Neural progenitor cell (in vitro differentiated cells): ENCODE measurements at regions not wholly inside any gene's neighbourhood (a gene's known extent, or its start where the extent isn't known, plus 50 kb on each side); places are given as distances from the start of the nearest gene placed in this dataset.

Source experiments
- DNase-seq: peaks from one replicate; pipeline ENCODE4 v3.0.0-alpha.2; 2016; ENCODE audit warnings: low spot score
- H2AFZ ChIP-seq: fragments of 200-600 bp; sonication (generic); replicated peaks from 2 replicates; pipeline ENCODE4 v1.6.1; 2016; ENCODE audit warnings: antibody characterized with exemption
- H3F3A ChIP-seq: fragments of 200-600 bp; sonication (generic); 2 replicates; pipeline ENCODE4 v1.6.1; 2016; ENCODE audit warnings: antibody characterized with exemption, low read depth
- H3K27ac ChIP-seq: fragments of 200-600 bp; sonication (generic); 2 replicates; pipeline ENCODE4 v1.5.1; 2016; ENCODE audit warnings: mild to moderate bottlenecking
- H3K27me3 ChIP-seq: fragments of 200-600 bp; sonication (generic); 2 replicates; pipeline ENCODE4 v1.6.1; 2016; ENCODE audit warnings: mild to moderate bottlenecking, moderate library complexity
- H3K36me3 ChIP-seq: fragments of 200-600 bp; sonication (generic); 2 replicates; pipeline ENCODE4 v1.5.1; 2016
- H3K4me1 ChIP-seq: fragments of 200-600 bp; sonication (generic); 2 replicates; pipeline ENCODE4 v1.6.1; 2016; ENCODE audit warnings: mixed run types
- H3K4me2 ChIP-seq: fragments of 200-600 bp; sonication (generic); 2 replicates; pipeline ENCODE4 v1.6.1; 2016
- H3K4me3 ChIP-seq: fragments of 200-600 bp; sonication (generic); 2 replicates; pipeline ENCODE4 v1.5.1; 2016
- H3K79me2 ChIP-seq: fragments of 200-600 bp; sonication (generic); 2 replicates; pipeline ENCODE4 v1.6.1; 2016; ENCODE audit warnings: low read depth
- H3K9ac ChIP-seq: fragments of 200-600 bp; sonication (generic); 2 replicates; pipeline ENCODE4 v1.6.1; 2016
- H3K9me3 ChIP-seq: fragments of 200-600 bp; sonication (generic); 2 replicates; pipeline ENCODE4 v1.5.1; 2016; ENCODE audit warnings: low read depth
- H4K20me1 ChIP-seq: fragments of 200-600 bp; sonication (generic); 2 replicates; pipeline ENCODE4 v1.6.1; 2016; ENCODE audit warnings: low read depth
- H3K27ac Mint-ChIP-seq: 3 replicates; pipeline ENCODE4 v1.8.0; 2021; ENCODE audit warnings: mixed read lengths
- H3K27me3 Mint-ChIP-seq: 2 replicates; pipeline ENCODE4 v1.8.0; 2022; ENCODE audit warnings: low read depth, mild to moderate bottlenecking, inconsistent platforms, moderate library complexity, mixed read lengths; ENCODE audit not compliant: insufficient read depth
- H3K36me3 Mint-ChIP-seq: 3 replicates; pipeline ENCODE4 v1.8.0; 2021; ENCODE audit warnings: mixed read lengths
- H3K4me1 Mint-ChIP-seq: 3 replicates; pipeline ENCODE4 v1.8.0; 2021; ENCODE audit warnings: mixed read lengths
- H3K4me3 Mint-ChIP-seq: 3 replicates; pipeline ENCODE4 v1.8.0; 2021; ENCODE audit warnings: mild to moderate bottlenecking, moderate library complexity, mixed read lengths
- H3K9me3 Mint-ChIP-seq: 3 replicates; pipeline ENCODE4 v1.8.0; 2020; ENCODE audit warnings: mixed read lengths
- EZH2 ChIP-seq: fragments of 200-600 bp; sonication (generic); IDR thresholded peaks from 2 replicates; pipeline ENCODE4 v1.6.1; 2017; ENCODE audit warnings: antibody characterized with exemption, mild to moderate bottlenecking, moderate library complexity
- EZH2phosphoT487 ChIP-seq: fragments of 200-600 bp; sonication (generic); IDR thresholded peaks from 2 replicates; pipeline ENCODE4 v1.6.1; 2017; ENCODE audit warnings: antibody characterized with exemption
- TF ChIP-seq, protein P1 (sequence below): fragments of 200-600 bp; sonication (generic); IDR thresholded peaks from 2 replicates; pipeline ENCODE4 v1.5.1; 2017; ENCODE audit warnings: antibody characterized with exemption, mild to moderate bottlenecking

DNA sequence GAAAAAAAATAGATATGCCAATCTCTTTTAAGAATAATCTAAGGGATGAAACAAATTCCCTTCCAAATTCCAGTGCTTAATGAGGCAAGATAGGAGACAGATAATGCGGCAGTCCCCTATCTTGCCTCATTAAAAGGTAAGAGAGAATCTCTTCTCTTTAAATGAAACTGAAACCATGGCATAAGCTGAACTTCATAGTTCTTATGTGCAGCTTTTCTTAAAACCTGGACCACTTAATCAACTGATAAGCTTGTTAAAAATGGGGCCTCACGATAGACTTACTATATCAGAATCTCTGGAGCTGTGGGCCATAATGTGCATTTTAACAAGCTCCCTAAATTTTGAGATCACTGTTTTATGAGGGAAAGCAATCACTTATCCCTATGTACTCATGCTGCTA lies 79.2 kb downstream of the NIBAN1 start:
- Mint-ChIP-seq H3K36me3 (no peaks in the 10 kb centered on the region), H3K4me3 (no peak overlapping the region), H3K27me3 (peaks cover 2% of the 10 kb centered on the region), H3K9me3 (no peaks in the 10 kb centered on the region), H3K4me1 (peaks cover 6% of the 10 kb centered on the region), H3K27ac (no peak overlapping the region)
- no peaks in the 10 kb centered on the region for H3K79me2 ChIP-seq
- no peak for DNase-seq
- no peaks in the 10 kb centered on the region for H3K36me3 ChIP-seq
- no peak overlapping the region for H3K4me2 ChIP-seq
- TF ChIP-seq EZH2 (no peak), EZH2phosphoT487 (no peak)
- TF ChIP-seq, protein P1, sequence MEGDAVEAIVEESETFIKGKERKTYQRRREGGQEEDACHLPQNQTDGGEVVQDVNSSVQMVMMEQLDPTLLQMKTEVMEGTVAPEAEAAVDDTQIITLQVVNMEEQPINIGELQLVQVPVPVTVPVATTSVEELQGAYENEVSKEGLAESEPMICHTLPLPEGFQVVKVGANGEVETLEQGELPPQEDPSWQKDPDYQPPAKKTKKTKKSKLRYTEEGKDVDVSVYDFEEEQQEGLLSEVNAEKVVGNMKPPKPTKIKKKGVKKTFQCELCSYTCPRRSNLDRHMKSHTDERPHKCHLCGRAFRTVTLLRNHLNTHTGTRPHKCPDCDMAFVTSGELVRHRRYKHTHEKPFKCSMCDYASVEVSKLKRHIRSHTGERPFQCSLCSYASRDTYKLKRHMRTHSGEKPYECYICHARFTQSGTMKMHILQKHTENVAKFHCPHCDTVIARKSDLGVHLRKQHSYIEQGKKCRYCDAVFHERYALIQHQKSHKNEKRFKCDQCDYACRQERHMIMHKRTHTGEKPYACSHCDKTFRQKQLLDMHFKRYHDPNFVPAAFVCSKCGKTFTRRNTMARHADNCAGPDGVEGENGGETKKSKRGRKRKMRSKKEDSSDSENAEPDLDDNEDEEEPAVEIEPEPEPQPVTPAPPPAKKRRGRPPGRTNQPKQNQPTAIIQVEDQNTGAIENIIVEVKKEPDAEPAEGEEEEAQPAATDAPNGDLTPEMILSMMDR, result no peak
- H3K27me3 ChIP-seq, result no peaks in the 10 kb centered on the region
- no peak overlapping the region for H3K4me3 ChIP-seq
- H3K9ac ChIP-seq, result no peak overlapping the region
- no peaks in the 10 kb centered on the region for H3F3A ChIP-seq
- no peaks in the 10 kb centered on the region for H4K20me1 ChIP-seq
- H2AFZ ChIP-seq, result no peak overlapping the region
- H3K4me1 ChIP-seq, result no peaks in the 10 kb centered on the region
- H3K9me3 ChIP-seq, result no peaks in the 10 kb centered on the region
- H3K27ac ChIP-seq, result no peak overlapping the region

DNA sequence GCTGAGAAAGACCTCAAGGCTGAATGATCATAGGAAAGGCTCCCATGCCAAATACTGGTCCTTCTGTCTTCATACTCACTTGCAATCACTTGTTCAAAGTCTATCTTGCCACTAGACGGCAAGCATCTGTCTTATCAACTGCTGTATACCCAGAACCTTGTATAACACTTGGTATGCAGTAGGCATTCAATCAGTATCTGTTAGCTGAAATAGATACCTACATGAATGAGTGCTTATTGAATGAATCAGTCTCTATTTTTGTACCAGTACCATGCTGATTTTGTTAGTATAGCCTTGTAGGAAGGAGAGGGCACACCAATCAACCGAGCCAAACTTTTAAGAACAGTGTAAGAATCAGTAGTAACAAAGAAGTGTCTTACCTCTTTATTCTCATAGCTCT lies 80.6 kb downstream of the NIBAN1 start:
- H3K36me3 ChIP-seq, result no peaks in the 10 kb centered on the region
- no peak overlapping the region for H3K4me2 ChIP-seq
- Mint-ChIP-seq H3K27me3 (peaks cover 2% of the 10 kb centered on the region), H3K9me3 (no peaks in the 10 kb centered on the region), H3K4me1 (peaks cover 10% of the 10 kb centered on the region), H3K27ac (no peak overlapping the region), H3K4me3 (no peak overlapping the region), H3K36me3 (no peaks in the 10 kb centered on the region)
- no peaks in the 10 kb centered on the region for H4K20me1 ChIP-seq
- H3K9me3 ChIP-seq, result no peaks in the 10 kb centered on the region
- H3K27ac ChIP-seq, result no peak overlapping the region
- DNase-seq, result no peak
- H3F3A ChIP-seq, result no peaks in the 10 kb centered on the region
- TF ChIP-seq, protein P1, result no peak
- TF ChIP-seq EZH2phosphoT487 (no peak), EZH2 (no peak)
- no peak overlapping the region for H3K4me3 ChIP-seq
- no peaks in the 10 kb centered on the region for H3K27me3 ChIP-seq
- no peaks in the 10 kb centered on the region for H3K79me2 ChIP-seq
- H2AFZ ChIP-seq, result no peak overlapping the region
- no peak overlapping the region for H3K9ac ChIP-seq
- H3K4me1 ChIP-seq, result no peaks in the 10 kb centered on the region

GRCh38 chr1:184892116-184892515 lies 82.2 kb downstream of the NIBAN1 start:
- no peak overlapping the region for H3K27ac ChIP-seq
- Mint-ChIP-seq H3K4me3 (no peak overlapping the region), H3K27ac (no peak overlapping the region), H3K4me1 (peaks cover 10% of the 10 kb centered on the region), H3K27me3 (peaks cover 2% of the 10 kb centered on the region), H3K36me3 (no peaks in the 10 kb centered on the region), H3K9me3 (no peaks in the 10 kb centered on the region)
- no peak overlapping the region for H3K4me2 ChIP-seq
- H3K79me2 ChIP-seq, result no peaks in the 10 kb centered on the region
- no peaks in the 10 kb centered on the region for H3K9me3 ChIP-seq
- H3K27me3 ChIP-seq, result no peaks in the 10 kb centered on the region
- TF ChIP-seq, protein P1, result no peak
- TF ChIP-seq EZH2, result no peak
- TF ChIP-seq EZH2phosphoT487, result no peak
- H3K36me3 ChIP-seq, result no peaks in the 10 kb centered on the region
- H3F3A ChIP-seq, result no peaks in the 10 kb centered on the region
- no peak overlapping the region for H3K9ac ChIP-seq
- no peak for DNase-seq
- no peak overlapping the region for H2AFZ ChIP-seq
- H3K4me3 ChIP-seq, result no peak overlapping the region
- H4K20me1 ChIP-seq, result no peaks in the 10 kb centered on the region
- no peaks in the 10 kb centered on the region for H3K4me1 ChIP-seq

- H3K27ac Mint-ChIP-seq, result no peak overlapping the region
- peaks cover 10% of the 10 kb centered on the region for H3K4me1 Mint-ChIP-seq
- no peak for DNase-seq
- H3K36me3 Mint-ChIP-seq, result no peaks in the 10 kb centered on the region
- Histone ChIP-seq H3K27ac (no peak overlapping the region), H2AFZ (no peak overlapping the region), H3K4me2 (no peak overlapping the region), H4K20me1 (no peaks in the 10 kb centered on the region), H3K36me3 (no peaks in the 10 kb centered on the region), H3K4me1 (no peaks in the 10 kb centered on the region), H3K9me3 (no peaks in the 10 kb centered on the region), H3K4me3 (no peak overlapping the region), H3K9ac (no peak overlapping the region), H3K27me3 (no peaks in the 10 kb centered on the region), H3K79me2 (no peaks in the 10 kb centered on the region), H3F3A (no peaks in the 10 kb centered on the region)
- H3K9me3 Mint-ChIP-seq, result no peaks in the 10 kb centered on the region
- no peak for TF ChIP-seq EZH2
- TF ChIP-seq, protein P1, result no peak
- H3K27me3 Mint-ChIP-seq, result peaks cover 2% of the 10 kb centered on the region
- H3K4me3 Mint-ChIP-seq, result no peak overlapping the region
Measured at GRCh38 chr1:184891440-184891839, 82.9 kb downstream of the NIBAN1 start.
